ENCODE measurements at regions not wholly inside any gene's neighbourhood (a gene's known extent, or its start where the extent isn't known, plus 50 kb on each side); places are given as distances from the start of the nearest gene placed in this dataset.

GRCh38 chr2:236399409-236399808, 135.2 kb upstream of the ASB18 start (continued):
- TF ChIP-seq ELK1 (IDR thresholded peaks at IDR 0.05; ENCODE audit: low read depth, low read length) = no peak

- WGBS (ENCODE audit: insufficient coverage, insufficient replicate concordance, low lambda C conversion rate, missing lambda C conversion rate) = 71% methylated on average over 10 of the region's 10 CpGs
- intact Hi-C loops (cut with micrococcal nuclease; ENCODE audit: unreplicated experiment) (no loop called here), in situ Hi-C loops (cut with MboI) (no loop called here)
- BruUV-seq (replicated peaks) = no TSS peak
- Histone ChIP-seq H3K9ac (ENCODE audit: control insufficient read depth, insufficient read depth, low read length) (no peak overlapping the region), H3K79me2 (ENCODE audit: control insufficient read depth, insufficient read depth, low read length) (no peaks in the 10 kb centered on the region), H3K27ac (ENCODE audit: control insufficient read depth, insufficient read depth) (no peak overlapping the region), H3K36me3 (ENCODE audit: control insufficient read depth in 2 of 2, insufficient read depth in 2 of 2, low read length in 1 of 2) (no peaks in the 10 kb centered on the region), H4K20me1 (ENCODE audit: control insufficient read depth, insufficient read depth) (no peaks in the 10 kb centered on the region), H2AFZ (ENCODE audit: control insufficient read depth, low read depth, low read length) (no peak overlapping the region), H3K9me3 (replicated peaks; ENCODE audit: control insufficient read depth, insufficient read depth, low read length) (no peaks in the 10 kb centered on the region), H3K4me1 (ENCODE audit: control insufficient read depth, insufficient read depth, low read length) (no peaks in the 10 kb centered on the region), H3K27me3 (replicated peaks in 1 of 2; ENCODE audit: control insufficient read depth in 2 of 2, insufficient read depth in 2 of 2, low read length in 1 of 2) (peaks cover 0 to 3% of the 10 kb centered on the region in 2 experiments; a peak in 2 of 4 replicates), H3K4me3 (no peak overlapping the region), H3K4me2 (ENCODE audit: control insufficient read depth, insufficient read depth) (no peak overlapping the region)
- FAIRE-seq (no peak), DNase-seq (ENCODE audit: low read depth, low spot score) (no peak), ATAC-seq (no peak)
- TF ChIP-seq ELK1 (IDR thresholded peaks at IDR 0.05; ENCODE audit: low read depth, low read length) (no peak), TCF3 (IDR thresholded peaks at IDR 0.05; ENCODE audit: borderline replicate concordance, insufficient read depth, low read depth, low read length) (no peak), RB1 (IDR thresholded peaks at IDR 0.05; ENCODE audit: borderline replicate concordance) (no peak), BACH1 (IDR thresholded peaks at IDR 0.05; ENCODE audit: borderline replicate concordance) (no peak), POU2F2 (IDR thresholded peaks at IDR 0.05; ENCODE audit: borderline replicate concordance, low read depth, low read length) (no peak)
- ChIA-PET CTCF (no interaction called here), RAD21 (ENCODE audit: unreplicated experiment) (no interaction called here), SMC1A (ENCODE audit: uncharacterized antibody, unreplicated experiment) (no interaction called here), POLR2A (no interaction called here)
Measured at GRCh38 chr2:236400046-236400574, 135.9 kb upstream of the ASB18 start.
